Osteoblast (primary cell): ENCODE measurements at regions not wholly inside any gene's neighbourhood (a gene's known extent, or its start where the extent isn't known, plus 50 kb on each side); places are given as distances from the start of the nearest gene placed in this dataset.

Experiments
- DNase-seq: peaks from one replicate; pipeline ENCODE4 v3.0.0; 2011; ENCODE audit warnings: low spot score, mixed read lengths; ENCODE audit not compliant: insufficient read length; ENCODE audit errors: missing footprints
- H2AFZ ChIP-seq: 2 replicates; pipeline ENCODE4 v1.6.0; 2011; ENCODE audit warnings: mild to moderate bottlenecking, low read length
- H3K27ac ChIP-seq: 2 replicates; pipeline ENCODE4 v1.5.1; 2011; ENCODE audit warnings: mild to moderate bottlenecking, low read depth, low read length, moderate library complexity
- H3K27me3 ChIP-seq: 2 replicates; pipeline ENCODE4 v1.6.0; 2012; ENCODE audit warnings: mild to moderate bottlenecking, control low read depth, inconsistent platforms, low read length, moderate library complexity; ENCODE audit not compliant: insufficient read depth
- H3K36me3 ChIP-seq: 2 replicates; pipeline ENCODE4 v1.5.1; 2011; ENCODE audit warnings: mild to moderate bottlenecking, low read length, control low read depth, moderate library complexity; ENCODE audit not compliant: insufficient read depth
- H3K4me1 ChIP-seq: 2 replicates; pipeline ENCODE4 v1.5.1; 2011; ENCODE audit warnings: mild to moderate bottlenecking, low read length, control low read depth, moderate library complexity; ENCODE audit not compliant: insufficient read depth
- H3K4me2 ChIP-seq: 2 replicates; pipeline ENCODE4 v1.6.0; 2011; ENCODE audit warnings: mild to moderate bottlenecking, low read length; ENCODE audit not compliant: insufficient read depth
- H3K4me3 ChIP-seq: fragments of 200-600 bp; sonication (generic); 3 replicates; pipeline ENCODE4 v1.5.1; 2012; ENCODE audit warnings: mild to moderate bottlenecking, low read length, inconsistent platforms; ENCODE audit not compliant: insufficient read depth
- H3K79me2 ChIP-seq: 2 replicates; pipeline ENCODE4 v1.6.0; 2012; ENCODE audit warnings: mild to moderate bottlenecking, low read length, control low read depth, inconsistent platforms; ENCODE audit not compliant: insufficient read depth
- H3K9me3 ChIP-seq: 2 replicates; pipeline ENCODE4 v1.5.1; 2011; ENCODE audit warnings: low read depth, low read length, control low read depth
- H4K20me1 ChIP-seq: 2 replicates; pipeline ENCODE4 v1.6.0; 2012; ENCODE audit warnings: mild to moderate bottlenecking, low read length, control low read depth; ENCODE audit not compliant: insufficient read depth
- TF ChIP-seq, protein P1 (sequence below): IDR thresholded peaks from 2 replicates; pipeline ENCODE4 v1.5.1; 2011; ENCODE audit warnings: mild to moderate bottlenecking, low read depth, low read length, moderate library complexity; ENCODE audit errors: extremely low read depth

DNA sequence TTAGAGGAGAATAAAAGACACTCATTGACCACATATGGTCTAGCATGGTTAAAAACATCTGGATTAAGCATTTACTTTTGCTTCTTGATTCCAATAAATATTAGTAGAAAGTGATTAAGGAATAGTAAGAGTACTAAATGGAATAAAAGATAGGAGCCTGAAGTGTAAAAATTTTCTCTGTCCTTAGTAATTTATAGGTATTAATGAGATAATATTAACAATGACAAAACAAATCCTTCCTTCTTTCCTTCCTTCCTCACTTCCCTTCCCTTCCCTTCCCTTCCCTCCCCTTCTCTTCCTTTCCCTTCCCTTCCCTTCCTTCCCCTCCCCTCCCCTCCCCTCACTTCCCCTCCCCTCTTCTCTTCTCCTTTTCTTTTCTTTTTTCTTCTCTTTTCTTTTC is 797.5 kb upstream of the NRXN1 start:
- Histone ChIP-seq H3K9me3 (no peaks in the 10 kb centered on the region), H3K36me3 (no peaks in the 10 kb centered on the region), H3K4me1 (no peaks in the 10 kb centered on the region), H2AFZ (no peak overlapping the region), H3K4me2 (no peak overlapping the region), H4K20me1 (no peaks in the 10 kb centered on the region), H3K4me3 (no peak overlapping the region), H3K79me2 (no peaks in the 10 kb centered on the region), H3K27me3 (no peaks in the 10 kb centered on the region), H3K27ac (no peak overlapping the region)
- TF ChIP-seq, protein P1, sequence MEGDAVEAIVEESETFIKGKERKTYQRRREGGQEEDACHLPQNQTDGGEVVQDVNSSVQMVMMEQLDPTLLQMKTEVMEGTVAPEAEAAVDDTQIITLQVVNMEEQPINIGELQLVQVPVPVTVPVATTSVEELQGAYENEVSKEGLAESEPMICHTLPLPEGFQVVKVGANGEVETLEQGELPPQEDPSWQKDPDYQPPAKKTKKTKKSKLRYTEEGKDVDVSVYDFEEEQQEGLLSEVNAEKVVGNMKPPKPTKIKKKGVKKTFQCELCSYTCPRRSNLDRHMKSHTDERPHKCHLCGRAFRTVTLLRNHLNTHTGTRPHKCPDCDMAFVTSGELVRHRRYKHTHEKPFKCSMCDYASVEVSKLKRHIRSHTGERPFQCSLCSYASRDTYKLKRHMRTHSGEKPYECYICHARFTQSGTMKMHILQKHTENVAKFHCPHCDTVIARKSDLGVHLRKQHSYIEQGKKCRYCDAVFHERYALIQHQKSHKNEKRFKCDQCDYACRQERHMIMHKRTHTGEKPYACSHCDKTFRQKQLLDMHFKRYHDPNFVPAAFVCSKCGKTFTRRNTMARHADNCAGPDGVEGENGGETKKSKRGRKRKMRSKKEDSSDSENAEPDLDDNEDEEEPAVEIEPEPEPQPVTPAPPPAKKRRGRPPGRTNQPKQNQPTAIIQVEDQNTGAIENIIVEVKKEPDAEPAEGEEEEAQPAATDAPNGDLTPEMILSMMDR: no peak
- DNase-seq: no peak

DNA sequence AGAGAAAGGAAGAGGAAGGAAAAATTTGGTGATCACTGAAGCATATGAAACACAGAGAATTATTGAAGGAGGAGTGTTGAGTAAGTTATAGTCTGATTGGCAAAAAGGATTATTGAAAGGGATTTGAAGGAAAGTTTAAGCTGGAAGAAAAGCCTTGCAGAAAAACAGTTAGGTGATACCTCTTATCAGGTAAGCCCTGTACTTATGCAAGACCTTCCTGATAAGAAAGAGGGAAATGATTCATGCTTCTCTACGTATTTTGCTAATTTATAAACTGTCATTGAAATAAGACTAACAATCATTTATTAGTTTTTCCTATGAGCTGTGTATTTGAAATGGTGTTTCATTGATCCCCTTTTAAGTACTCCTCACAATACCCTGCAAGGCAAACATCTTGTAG is 793.9 kb upstream of the NRXN1 start:
- TF ChIP-seq, protein P1: no peak
- H3K27me3 ChIP-seq: no peaks in the 10 kb centered on the region

DNA sequence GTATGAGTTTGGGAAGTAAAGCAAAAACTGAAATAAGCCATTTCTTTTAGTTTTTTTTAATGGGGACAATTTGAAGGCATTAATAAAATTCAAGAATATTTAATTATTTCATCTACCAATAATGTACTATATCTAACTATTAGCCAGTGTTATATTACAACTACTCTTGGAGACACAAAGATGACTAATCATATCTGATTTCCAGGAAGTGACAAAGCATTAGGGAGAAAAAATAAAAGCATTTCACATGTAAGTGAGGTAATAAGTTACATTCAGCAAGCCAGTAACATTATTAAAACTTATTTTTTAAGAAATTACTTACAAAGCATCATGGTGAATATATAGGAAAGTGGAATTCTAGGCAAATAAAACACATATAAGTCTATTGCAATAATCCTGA is 781.3 kb upstream of the NRXN1 start:
- peak overlapping the region; percentile 62 for H3K27ac ChIP-seq
- no peak overlapping the region for H3K4me3 ChIP-seq
- no peak for DNase-seq
- peak overlapping the region; percentile 49 for H2AFZ ChIP-seq
- TF ChIP-seq, protein P1: no peak
- H3K4me1 ChIP-seq: peaks cover 20% of the 10 kb centered on the region
- H3K9me3 ChIP-seq: no peaks in the 10 kb centered on the region
- no peaks in the 10 kb centered on the region for H3K27me3 ChIP-seq
- peak overlapping the region; percentile 59 for H3K4me2 ChIP-seq
- H3K36me3 ChIP-seq: no peaks in the 10 kb centered on the region
- no peaks in the 10 kb centered on the region for H3K79me2 ChIP-seq
- H4K20me1 ChIP-seq: no peaks in the 10 kb centered on the region

More for the DNA sequence above, 793.9 kb upstream of the NRXN1 start:
- H3K27ac ChIP-seq: no peak overlapping the region
- no peak overlapping the region for H3K4me3 ChIP-seq
- H3K4me2 ChIP-seq: no peak overlapping the region
- no peaks in the 10 kb centered on the region for H3K4me1 ChIP-seq
- H3K36me3 ChIP-seq: no peaks in the 10 kb centered on the region
- no peaks in the 10 kb centered on the region for H4K20me1 ChIP-seq
- no peaks in the 10 kb centered on the region for H3K9me3 ChIP-seq
- H3K79me2 ChIP-seq: no peaks in the 10 kb centered on the region
- no peak for DNase-seq
- no peak overlapping the region for H2AFZ ChIP-seq

DNA sequence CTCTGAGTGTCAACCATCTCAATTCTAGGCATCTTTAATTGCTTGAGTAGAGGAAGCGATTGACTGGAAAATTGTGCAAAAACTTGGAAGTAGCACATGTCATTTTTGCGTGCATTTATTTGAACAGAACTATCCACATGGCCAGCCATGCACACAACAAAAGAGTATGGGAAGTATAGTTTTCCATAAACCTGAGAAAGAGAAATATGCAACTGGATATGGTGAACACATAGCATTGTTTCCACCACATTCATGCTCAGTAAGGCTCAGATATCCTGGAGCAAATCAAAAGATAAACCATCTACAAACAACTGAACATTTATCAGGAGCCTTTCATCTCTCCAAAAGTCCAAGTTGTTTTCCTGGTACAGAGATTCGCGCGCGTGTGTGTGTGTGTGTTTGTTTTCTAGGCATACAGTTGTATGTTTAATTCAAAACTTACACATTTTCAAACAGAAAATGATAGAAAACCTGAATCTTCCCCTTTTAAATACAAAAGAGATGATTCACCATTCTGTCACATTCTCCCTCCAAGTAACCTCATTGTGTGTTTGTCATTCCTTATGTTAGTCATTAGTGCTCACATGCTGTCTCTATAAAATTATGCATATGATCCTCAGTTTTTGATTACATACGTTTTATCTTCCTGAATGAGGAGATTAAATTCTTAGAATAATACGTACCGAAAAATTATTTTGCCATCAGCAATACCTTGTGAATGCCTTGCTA is 780.4 kb upstream of the NRXN1 start:
- no peak for DNase-seq
- H3K4me1 ChIP-seq: peaks cover 20% of the 10 kb centered on the region
- no peaks in the 10 kb centered on the region for H3K27me3 ChIP-seq
- H4K20me1 ChIP-seq: no peaks in the 10 kb centered on the region
- H3K9me3 ChIP-seq: no peaks in the 10 kb centered on the region
- peak overlapping the region; percentile 59 for H3K4me2 ChIP-seq
- H3K27ac ChIP-seq: peak overlapping the region; percentile 62
- H3K36me3 ChIP-seq: no peaks in the 10 kb centered on the region
- no peaks in the 10 kb centered on the region for H3K79me2 ChIP-seq
- H3K4me3 ChIP-seq: peak overlapping the region; percentile 25
- H2AFZ ChIP-seq: peak overlapping the region; percentile 61
- TF ChIP-seq, protein P1: no peak
